ENCODE measurements at regions not wholly inside any gene's neighbourhood (a gene's known extent, or its start where the extent isn't known, plus 50 kb on each side); places are given as distances from the start of the nearest gene placed in this dataset.

GRCh38 chr2:5389740-5390139 is 302.4 kb upstream of the SOX11 start:
- in situ Hi-C loops (cut with MboI; ENCODE audit: low sequenced_read_pairs, unreplicated experiment) = no loop called here
- DNase-seq (ENCODE audit: low spot score) = no peak
- TF ChIP-seq CTCF (IDR thresholded peaks at IDR 0.05; ENCODE audit: borderline replicate concordance, control extremely low read depth, extremely low read depth, insufficient read depth, missing control alignments) = no peak

- in situ Hi-C loops (cut with MboI; ENCODE audit: low sequenced_read_pairs, unreplicated experiment) = no loop called here
- DNase-seq (ENCODE audit: low spot score) = no peak
- TF ChIP-seq CTCF (IDR thresholded peaks at IDR 0.05; ENCODE audit: borderline replicate concordance, control extremely low read depth, extremely low read depth, insufficient read depth, missing control alignments) = no peak
These were observed 300.8 kb upstream of the SOX11 start for GRCh38 chr2:5391362-5391761.

- no peak for DNase-seq (ENCODE audit: low spot score)
- in situ Hi-C loops (cut with MboI; ENCODE audit: low sequenced_read_pairs, unreplicated experiment) = no loop called here
- TF ChIP-seq CTCF (IDR thresholded peaks at IDR 0.05; ENCODE audit: borderline replicate concordance, control extremely low read depth, extremely low read depth, insufficient read depth, missing control alignments) = no peak
These were observed 299.5 kb upstream of the SOX11 start for GRCh38 chr2:5392658-5393057.

- no peak for DNase-seq (ENCODE audit: low spot score)
- no peak for TF ChIP-seq CTCF (IDR thresholded peaks at IDR 0.05; ENCODE audit: borderline replicate concordance, control extremely low read depth, extremely low read depth, insufficient read depth, missing control alignments)
- in situ Hi-C loops (cut with MboI; ENCODE audit: low sequenced_read_pairs, unreplicated experiment) = no loop called here
These were observed 298.7 kb upstream of the SOX11 start for GRCh38 chr2:5393474-5393873.

GRCh38 chr2:5394223-5394622 is 298.0 kb upstream of the SOX11 start:
- no peak for TF ChIP-seq CTCF (IDR thresholded peaks at IDR 0.05; ENCODE audit: borderline replicate concordance, control extremely low read depth, extremely low read depth, insufficient read depth, missing control alignments)
- in situ Hi-C loops (cut with MboI; ENCODE audit: low sequenced_read_pairs, unreplicated experiment) = no loop called here
- no peak for DNase-seq (ENCODE audit: low spot score)

DNA sequence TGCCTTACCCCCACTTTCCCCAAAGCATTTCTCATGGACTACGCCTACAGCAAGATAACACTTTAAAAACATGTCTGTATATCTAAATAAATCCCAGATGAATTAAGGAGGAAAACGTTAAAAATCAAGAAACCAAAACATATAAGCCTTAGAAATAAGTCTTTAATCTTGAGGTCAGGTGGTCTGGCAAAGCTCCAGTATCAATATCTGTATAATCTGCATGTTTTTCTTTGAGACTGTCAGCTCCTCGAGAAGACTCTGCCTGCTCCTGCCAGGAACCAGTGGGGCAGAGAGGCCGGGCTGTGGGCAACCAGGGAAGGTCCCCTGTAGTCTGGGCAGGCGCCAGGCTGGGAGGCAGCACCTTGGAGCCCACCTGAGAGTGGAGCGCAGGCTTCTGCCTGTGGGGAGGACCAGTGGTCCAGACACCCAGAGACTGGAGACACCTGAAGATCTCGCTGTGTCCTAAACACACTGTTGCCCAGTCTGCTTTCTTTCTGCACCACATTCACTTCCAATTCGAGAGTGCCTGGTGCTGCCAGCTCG is 291.0 kb upstream of the SOX11 start:
- in situ Hi-C loops (cut with MboI; ENCODE audit: low sequenced_read_pairs, unreplicated experiment) = no loop called here
- TF ChIP-seq CTCF (IDR thresholded peaks at IDR 0.05; ENCODE audit: borderline replicate concordance, control extremely low read depth, extremely low read depth, insufficient read depth, missing control alignments) = no peak
- no peak for DNase-seq (ENCODE audit: low spot score)

DNA sequence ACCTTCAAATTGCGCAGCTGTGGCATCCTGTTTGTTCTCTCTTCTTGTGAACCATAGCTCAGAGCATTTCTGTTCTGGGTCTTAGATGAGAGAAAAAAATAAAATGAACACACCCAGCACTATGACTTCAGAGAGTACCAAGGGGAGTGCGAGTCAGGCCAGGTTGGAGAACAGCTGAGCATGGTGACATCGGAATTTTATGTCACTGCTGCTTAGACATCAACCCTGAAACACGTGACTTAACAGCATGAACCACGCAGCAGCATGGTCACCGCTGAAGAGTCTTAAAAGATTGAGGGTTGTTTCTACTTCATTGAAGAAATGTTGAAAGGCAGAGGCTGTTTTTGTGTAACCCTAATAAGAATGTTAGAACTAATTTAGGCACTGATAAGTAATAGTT is 288.8 kb upstream of the SOX11 start:
- no peak for TF ChIP-seq CTCF (IDR thresholded peaks at IDR 0.05; ENCODE audit: borderline replicate concordance, control extremely low read depth, extremely low read depth, insufficient read depth, missing control alignments)
- in situ Hi-C loops (cut with MboI; ENCODE audit: low sequenced_read_pairs, unreplicated experiment) = no loop called here
- no peak for DNase-seq (ENCODE audit: low spot score)
